A673 (cell line): ENCODE measurements at regions not wholly inside any gene's neighbourhood (a gene's known extent, or its start where the extent isn't known, plus 50 kb on each side); places are given as distances from the start of the nearest gene placed in this dataset.

Experiments
- CTCF ChIP-seq: fragments of 300-800, 200-600 bp; sonication (generic); conservative IDR thresholded peaks from 2 replicates; pipeline ENCODE4 v1.5.1; 2017; ENCODE audit warnings: low read depth, mild to moderate bottlenecking, antibody characterized with exemption, low read length, moderate library complexity, mixed read lengths
- EZH2 ChIP-seq: fragments of 200-600 bp; sonication (generic); IDR thresholded peaks from 2 replicates; pipeline ENCODE4 v1.6.1; 2017; ENCODE audit warnings: borderline replicate concordance, low read depth, mild to moderate bottlenecking, mixed read lengths, antibody characterized with exemption, low read length; ENCODE audit not compliant: poor library complexity, severe bottlenecking

DNA sequence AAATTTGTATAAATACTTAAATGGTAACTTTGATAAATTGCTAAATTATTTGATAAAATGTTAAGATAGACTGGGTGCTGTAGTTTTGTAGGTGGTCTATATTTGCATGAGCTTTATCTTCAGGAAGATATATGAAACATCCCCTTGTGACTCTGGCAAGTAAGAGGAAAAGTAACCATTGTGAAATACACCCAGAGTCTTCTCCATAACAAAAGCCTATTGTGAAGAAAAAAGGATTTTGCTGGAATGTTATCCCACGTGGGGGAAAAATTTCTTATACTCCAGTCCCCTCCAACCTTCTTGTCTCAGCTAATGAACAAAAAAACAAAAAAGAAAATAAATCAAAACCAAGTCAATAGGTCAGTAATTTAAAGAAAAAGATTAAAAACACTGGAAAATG is 600.7 kb downstream of the HDGFL1 start:
- TF ChIP-seq CTCF (no peak), EZH2 (no peak)
